ENCODE measurements at regions not wholly inside any gene's neighbourhood (a gene's known extent, or its start where the extent isn't known, plus 50 kb on each side); places are given as distances from the start of the nearest gene placed in this dataset.

GRCh38 chr1:219313961-219314360 is 140.3 kb downstream of the LYPLAL1 start:
- Histone ChIP-seq H3K36me3 (ENCODE audit: low read depth) (no peaks in the 10 kb centered on the region), H3K4me3 (no peak overlapping the region), H3K4me1 (ENCODE audit: low read depth) (no peaks in the 10 kb centered on the region), H3K9me3 (peaks cover 5% of the 10 kb centered on the region)
- ATAC-seq, result no peak
- no peak for TF ChIP-seq CTCF (IDR thresholded peaks at IDR 0.05)
- DNase-seq, result no peak
- intact Hi-C loops (cut with DNase I, micrococcal nuclease), result no loop called here

- Histone ChIP-seq H3K4me1 (ENCODE audit: low read depth) (no peaks in the 10 kb centered on the region), H3K36me3 (ENCODE audit: low read depth) (no peaks in the 10 kb centered on the region), H3K9me3 (peaks cover 5% of the 10 kb centered on the region), H3K4me3 (no peak overlapping the region)
- intact Hi-C loops (cut with DNase I, micrococcal nuclease), result no loop called here
- ATAC-seq (no peak), DNase-seq (no peak)
- TF ChIP-seq CTCF (IDR thresholded peaks at IDR 0.05), result no peak
Measured at GRCh38 chr1:219312967-219313366, 139.3 kb downstream of the LYPLAL1 start.

GRCh38 chr1:219310181-219310728 is 136.6 kb downstream of the LYPLAL1 start:
- no peak for ATAC-seq
- TF ChIP-seq CTCF (IDR thresholded peaks at IDR 0.05), result no peak
- no peak for DNase-seq
- Histone ChIP-seq H3K4me3 (no peak overlapping the region), H3K9me3 (no peaks in the 10 kb centered on the region), H3K36me3 (ENCODE audit: low read depth) (no peaks in the 10 kb centered on the region), H3K4me1 (ENCODE audit: low read depth) (no peaks in the 10 kb centered on the region)
- intact Hi-C loops (cut with DNase I, micrococcal nuclease), result no loop called here

GRCh38 chr1:219308367-219308766 is 134.7 kb downstream of the LYPLAL1 start:
- Histone ChIP-seq H3K4me1 (ENCODE audit: low read depth) (no peaks in the 10 kb centered on the region), H3K36me3 (ENCODE audit: low read depth) (no peaks in the 10 kb centered on the region), H3K9me3 (no peaks in the 10 kb centered on the region), H3K4me3 (no peak overlapping the region)
- intact Hi-C loops (cut with DNase I, micrococcal nuclease), result no loop called here
- DNase-seq (no peak), ATAC-seq (no peak)
- no peak for TF ChIP-seq CTCF (IDR thresholded peaks at IDR 0.05)

GRCh38 chr1:219304227-219305226 is 130.8 kb downstream of the LYPLAL1 start:
- intact Hi-C loops (cut with DNase I, micrococcal nuclease), result no loop called here
- H3K9me3 ChIP-seq, result no peaks in the 10 kb centered on the region
- H3K36me3 ChIP-seq (ENCODE audit: low read depth), result no peaks in the 10 kb centered on the region
- ATAC-seq, result no peak
- H3K4me3 ChIP-seq, result no peak overlapping the region
- H3K4me1 ChIP-seq (ENCODE audit: low read depth), result no peaks in the 10 kb centered on the region
- no peak for TF ChIP-seq CTCF (IDR thresholded peaks at IDR 0.05)
- DNase-seq, result no peak

Data from mucosa of descending colon (tissue), 3 donors.